Endothelial cell of umbilical vein (primary cell): ENCODE measurements at regions not wholly inside any gene's neighbourhood (a gene's known extent, or its start where the extent isn't known, plus 50 kb on each side); places are given as distances from the start of the nearest gene placed in this dataset.

Experiments used
- BruUV-seq: library from RNA; stranded (reverse); fragments of 400-500 nt; replicated peaks from 2 replicates; lab custom pipeline; 2021; lab: Mats Ljungman, UMichigan
- CTCF ChIA-PET: fragments of 300-600, 350-600 bp; sonication (Branson Sonifier 250); formaldehyde crosslinking; loops from one replicate; lab custom pipeline; 2021; ENCODE audit warnings: antibody characterized with exemption, inconsistent platforms; lab: Charles Lee
- POLR2A ChIA-PET: fragments of 300-600, 350-600 bp; sonication (Branson Sonifier 250); formaldehyde crosslinking; loops from one replicate; lab custom pipeline; 2021; ENCODE audit warnings: antibody characterized with exemption, inconsistent platforms; lab: Charles Lee
- DNase-seq: peaks from one replicate; pipeline ENCODE4 v3.0.0-alpha.2; 2011; ENCODE audit warnings: low read depth, low spot score
- FAIRE-seq: peaks from 2 replicates; lab custom pipeline; 2011; peaks lifted over from hg19 to GRCh38; lab: Jason Lieb, UNC
- H2AFZ ChIP-seq: 2 replicates; pipeline ENCODE4 v1.6.0; 2012; ENCODE audit warnings: low read depth, low read length, control low read depth, inconsistent platforms
- H3K27ac ChIP-seq: 2 replicates; pipeline ENCODE4 v1.5.1; 2011; ENCODE audit warnings: low read depth, mild to moderate bottlenecking, control low read depth, low read length, moderate library complexity; ENCODE audit not compliant: insufficient read depth
- H3K27me3 ChIP-seq, 2 experiments: 2 replicates each; pipeline versions ENCODE4 v1.6.0 to v1.6.1; 2011; ENCODE audit warnings: low read length in 2 of 2, mixed read lengths in 1 of 2; ENCODE audit not compliant: control insufficient read depth in 2 of 2, insufficient read depth in 2 of 2
- H3K36me3 ChIP-seq, 2 experiments: 2 replicates in 1 of 2; 3 replicates in 1 of 2; pipeline ENCODE4 v1.5.1; 2011; ENCODE audit warnings: low read length in 2 of 2, mild to moderate bottlenecking in 1 of 2, moderate library complexity in 1 of 2; ENCODE audit not compliant: control insufficient read depth in 2 of 2, insufficient read depth in 2 of 2; ENCODE audit errors: extremely low read depth in 1 of 2
- H3K4me1 ChIP-seq: 3 replicates; pipeline ENCODE4 v1.5.1; 2011; ENCODE audit warnings: mild to moderate bottlenecking, low read length; ENCODE audit not compliant: control insufficient read depth, insufficient read depth; ENCODE audit errors: extremely low read depth
- H3K4me2 ChIP-seq: 2 replicates; pipeline ENCODE4 v1.6.1; 2011; ENCODE audit warnings: low read length, control low read depth, mixed read lengths; ENCODE audit not compliant: insufficient read depth
- H3K4me3 ChIP-seq, 3 experiments: fragments of 200-600 bp in 1 of 3; sonication (generic), shearing (Covaris generic) in 1 of 3; replicated peaks in 1 of 3; 2 replicates each; pipeline ENCODE4 v1.5.1; 2011 to 2016; ENCODE audit warnings: control low read depth in 3 of 3, low read length in 3 of 3, mild to moderate bottlenecking in 2 of 3, inconsistent platforms in 1 of 3, low read depth in 1 of 3, moderate library complexity in 1 of 3; ENCODE audit not compliant: insufficient read depth in 1 of 3
- H3K79me2 ChIP-seq: 2 replicates; pipeline ENCODE4 v1.6.0; 2012; ENCODE audit warnings: low read length, inconsistent platforms; ENCODE audit not compliant: control insufficient read depth, insufficient read depth
- H3K9ac ChIP-seq: replicated peaks from 2 replicates; pipeline ENCODE3; 2011; ENCODE audit warnings: low read length, control low read depth; ENCODE audit not compliant: insufficient read depth; ENCODE audit errors: extremely low read depth
- H3K9me1 ChIP-seq: replicated peaks from 3 replicates; pipeline ENCODE4 v1.6.0; 2011; ENCODE audit warnings: mild to moderate bottlenecking, low read length; ENCODE audit not compliant: control insufficient read depth, insufficient read depth; ENCODE audit errors: extremely low read depth
- H3K9me3 ChIP-seq: replicated peaks from 2 replicates; pipeline ENCODE4 v1.5.1; 2012; ENCODE audit warnings: low read length, inconsistent platforms; ENCODE audit not compliant: control insufficient read depth, insufficient read depth
- H4K20me1 ChIP-seq: replicated peaks from 2 replicates; pipeline ENCODE3; 2011; ENCODE audit warnings: mild to moderate bottlenecking, low read length; ENCODE audit not compliant: control insufficient read depth, insufficient read depth; ENCODE audit errors: extremely low read depth
- EZH2 ChIP-seq: IDR thresholded peaks from 2 replicates; pipeline ENCODE4 v1.6.1; 2012; ENCODE audit warnings: borderline replicate concordance, low read depth, mild to moderate bottlenecking, moderate library complexity, low read length, inconsistent platforms; ENCODE audit not compliant: severe bottlenecking
- FOS ChIP-seq: IDR thresholded peaks from 2 replicates; pipeline ENCODE4 v1.6.1; 2011; ENCODE audit warnings: mild to moderate bottlenecking, low read length, moderate library complexity, borderline replicate concordance; ENCODE audit not compliant: insufficient read depth
- GATA2 ChIP-seq: IDR thresholded peaks from 2 replicates; pipeline ENCODE4 v1.7.0; 2011; ENCODE audit warnings: low read depth, mild to moderate bottlenecking, moderate library complexity, mixed read lengths, low read length; ENCODE audit not compliant: insufficient read length, insufficient read depth
- MAX ChIP-seq: IDR thresholded peaks from 2 replicates; pipeline ENCODE4 v1.6.1; 2011; ENCODE audit not compliant: insufficient read depth, insufficient read length
- MYC ChIP-seq: IDR thresholded peaks from one replicate; pipeline ENCODE4 v1.6.1; 2011; ENCODE audit warnings: mild to moderate bottlenecking, low read depth, low read length
- POLR2A ChIP-seq: IDR thresholded peaks from 2 replicates; pipeline ENCODE4 v1.6.1; 2012; ENCODE audit warnings: low read depth, mild to moderate bottlenecking, control low read depth, low read length
- POLR2AphosphoS5 ChIP-seq: IDR thresholded peaks from 2 replicates; pipeline ENCODE4 v1.6.1; 2012; ENCODE audit warnings: low read depth, mild to moderate bottlenecking, control low read depth, low read length, moderate library complexity; ENCODE audit not compliant: insufficient read depth
- dilution Hi-C: fragments of 300-500 bp; cut with MboI; formaldehyde crosslinking; loops from one replicate; pipeline ENCODE4 v1.15.0; 2019; ENCODE audit warnings: low sequenced_read_pairs; ENCODE audit not compliant: extremely low pct_ligation_motif_present
- intact Hi-C: fragments of 100-400 bp; cut with micrococcal nuclease; formaldehyde crosslinking; loops from one replicate; pipeline ENCODE4 v1.10.0; 2022

- H3K27ac ChIP-seq, result no peak overlapping the region
- intact Hi-C loops, result no loop called here
- no peaks in the 10 kb centered on the region for H3K36me3 ChIP-seq
- H3K4me1 ChIP-seq, result no peaks in the 10 kb centered on the region
- DNase-seq (no peak), FAIRE-seq (no peak)
- H3K79me2 ChIP-seq, result no peaks in the 10 kb centered on the region
- TF ChIP-seq FOS (no peak), EZH2 (no peak), POLR2A (no peak), POLR2AphosphoS5 (no peak), MYC (no peak), MAX (no peak)
- POLR2A ChIA-PET, result no interaction called here
- dilution Hi-C loops, result no loop called here
- CTCF ChIA-PET, result no interaction called here
- no peaks in the 10 kb centered on the region for H3K9me1 ChIP-seq
- no peak overlapping the region for H3K9ac ChIP-seq
- no peak overlapping the region for H2AFZ ChIP-seq
- no peaks in the 10 kb centered on the region for H3K27me3 ChIP-seq
- no TSS peak for BruUV-seq
- no peak overlapping the region for H3K4me2 ChIP-seq
- H4K20me1 ChIP-seq, result no peaks in the 10 kb centered on the region
- peaks cover 2% of the 10 kb centered on the region for H3K9me3 ChIP-seq
- H3K4me3 ChIP-seq, result no peak overlapping the region
Observed at GRCh38 chr18:73638709-73639108, 508.9 kb downstream of the FBXO15 start.

GRCh38 chr18:73636355-73636754 lies 511.3 kb downstream of the FBXO15 start:
- no TSS peak for BruUV-seq
- Histone ChIP-seq H3K27me3 (no peaks in the 10 kb centered on the region), H3K79me2 (no peaks in the 10 kb centered on the region), H3K4me2 (no peak overlapping the region), H3K27ac (no peak overlapping the region), H4K20me1 (no peaks in the 10 kb centered on the region), H3K9me1 (no peaks in the 10 kb centered on the region), H2AFZ (no peak overlapping the region), H3K9ac (no peak overlapping the region), H3K4me1 (no peaks in the 10 kb centered on the region), H3K36me3 (no peaks in the 10 kb centered on the region), H3K9me3 (peaks cover 1% of the 10 kb centered on the region), H3K4me3 (no peak overlapping the region)
- intact Hi-C loops (no loop called here), dilution Hi-C loops (no loop called here)
- ChIA-PET POLR2A (no interaction called here), CTCF (no interaction called here)
- no peak for DNase-seq
- FAIRE-seq, result no peak
- TF ChIP-seq GATA2 (no peak), POLR2A (no peak), EZH2 (no peak), FOS (no peak)
